Chondrocyte (in vitro differentiated cells): ENCODE measurements at regions not wholly inside any gene's neighbourhood (a gene's known extent, or its start where the extent isn't known, plus 50 kb on each side); places are given as distances from the start of the nearest gene placed in this dataset.

Experiments used
- DNase-seq: peaks from one replicate; pipeline ENCODE4 v3.0.0; 2021; ENCODE audit warnings: mixed read lengths, low spot score
- H3K27ac Mint-ChIP-seq: one replicate; pipeline ENCODE4 v1.8.0; 2021; ENCODE audit warnings: mild to moderate bottlenecking, moderate library complexity, mixed read lengths; ENCODE audit not compliant: unreplicated experiment
- H3K27me3 Mint-ChIP-seq: 2 replicates; pipeline ENCODE4 v1.8.0; 2021; ENCODE audit warnings: low read depth, mixed read lengths
- H3K36me3 Mint-ChIP-seq: 2 replicates; pipeline ENCODE4 v1.8.0; 2021; ENCODE audit warnings: low read depth, mixed read lengths
- H3K4me1 Mint-ChIP-seq: 2 replicates; pipeline ENCODE4 v1.8.0; 2021; ENCODE audit warnings: low read depth, mild to moderate bottlenecking, mixed read lengths
- H3K4me3 Mint-ChIP-seq: one replicate; pipeline ENCODE4 v1.8.0; 2021; ENCODE audit warnings: mild to moderate bottlenecking, moderate library complexity, mixed read lengths; ENCODE audit not compliant: unreplicated experiment
- H3K9me3 Mint-ChIP-seq: 2 replicates; pipeline ENCODE4 v1.8.0; 2021; ENCODE audit warnings: low read depth, mixed read lengths
- CTCF ChIP-seq: fragments of 200-600 bp; sonication (generic); IDR thresholded peaks from 2 replicates; pipeline ENCODE4 v1.5.0; 2021; ENCODE audit warnings: antibody characterized with exemption, mild to moderate bottlenecking, moderate library complexity

GRCh38 chr4:189313861-189314513 lies 626.7 kb upstream of the FRG1 start:
- Mint-ChIP-seq H3K36me3 (no peaks in the 10 kb centered on the region), H3K4me1 (no peaks in the 10 kb centered on the region), H3K27me3 (no peaks in the 10 kb centered on the region), H3K27ac (no peak overlapping the region), H3K9me3 (peaks cover 11% of the 10 kb centered on the region), H3K4me3 (no peak overlapping the region)
- DNase-seq, result no peak
- TF ChIP-seq CTCF, result no peak

GRCh38 chr4:189322426-189322825 lies 618.2 kb upstream of the FRG1 start:
- Mint-ChIP-seq H3K4me3 (no peak overlapping the region), H3K4me1 (no peaks in the 10 kb centered on the region), H3K27me3 (no peaks in the 10 kb centered on the region), H3K27ac (no peak overlapping the region), H3K9me3 (peaks cover 45% of the 10 kb centered on the region), H3K36me3 (no peaks in the 10 kb centered on the region)
- no peak for TF ChIP-seq CTCF
- no peak for DNase-seq

DNA sequence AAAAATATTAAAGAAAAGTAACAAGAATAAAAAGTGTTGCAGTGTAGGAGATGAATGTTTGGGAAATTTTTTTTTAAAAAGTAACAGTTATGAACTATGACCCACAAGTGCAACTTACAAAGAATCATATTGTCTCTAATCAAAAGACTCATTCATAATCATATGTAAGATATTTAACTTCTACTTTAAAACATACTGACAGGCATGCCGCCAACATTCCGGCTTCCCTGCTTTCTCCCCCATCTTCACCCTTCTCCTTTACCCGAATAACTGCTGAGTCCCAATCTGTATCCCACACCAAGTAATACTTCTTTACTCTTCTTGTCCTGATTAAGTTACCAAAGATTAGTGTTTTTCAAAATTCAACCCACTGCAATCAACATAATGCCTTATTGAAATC lies 598.8 kb upstream of the FRG1 start:
- H3K36me3 Mint-ChIP-seq, result no peaks in the 10 kb centered on the region
- no peaks in the 10 kb centered on the region for H3K4me1 Mint-ChIP-seq
- DNase-seq, result no peak
- peaks cover 55% of the 10 kb centered on the region for H3K9me3 Mint-ChIP-seq
- H3K27ac Mint-ChIP-seq, result no peak overlapping the region
- no peaks in the 10 kb centered on the region for H3K27me3 Mint-ChIP-seq
- TF ChIP-seq CTCF, result no peak
- no peak overlapping the region for H3K4me3 Mint-ChIP-seq

DNA sequence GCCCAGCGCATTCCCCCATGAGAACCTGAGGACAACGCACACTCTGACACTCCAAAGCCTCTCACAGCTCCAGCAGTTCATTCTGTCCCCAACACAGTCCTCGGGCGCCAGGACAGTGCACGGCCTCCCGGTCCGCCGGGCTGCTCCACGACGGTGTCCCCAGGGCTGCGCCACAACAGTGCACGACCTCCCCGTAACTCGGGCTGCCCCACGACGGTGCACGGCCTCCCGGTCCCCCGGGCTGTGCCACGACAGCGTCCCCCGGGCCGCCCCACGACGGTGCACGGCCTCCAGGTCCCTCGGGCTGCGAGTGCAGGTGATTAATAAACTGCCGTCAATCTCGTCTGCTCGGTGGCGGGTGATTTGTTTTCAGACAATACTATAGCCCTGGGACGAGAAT lies 585.1 kb upstream of the FRG1 start:
- Mint-ChIP-seq H3K4me3 (no peak overlapping the region), H3K36me3 (no peaks in the 10 kb centered on the region), H3K9me3 (peaks cover 25% of the 10 kb centered on the region), H3K4me1 (no peaks in the 10 kb centered on the region), H3K27me3 (no peaks in the 10 kb centered on the region), H3K27ac (no peak overlapping the region)
- TF ChIP-seq CTCF, result no peak
- DNase-seq, result no peak

GRCh38 chr4:189362364-189362763 lies 578.3 kb upstream of the FRG1 start:
- Mint-ChIP-seq H3K27ac (no peak overlapping the region), H3K4me3 (no peak overlapping the region), H3K9me3 (peaks cover 16% of the 10 kb centered on the region), H3K4me1 (no peaks in the 10 kb centered on the region), H3K36me3 (no peaks in the 10 kb centered on the region), H3K27me3 (no peaks in the 10 kb centered on the region)
- no peak for DNase-seq
- TF ChIP-seq CTCF, result no peak
